GM18520 (cell line): ENCODE measurements at regions not wholly inside any gene's neighbourhood (a gene's known extent, or its start where the extent isn't known, plus 50 kb on each side); places are given as distances from the start of the nearest gene placed in this dataset.
"Not testable (repeated sequence)": the region's sequence is repeated elsewhere in the genome, so short reads cannot be mapped to it uniquely, and the experiment has no call there.

Experiments used
- ATAC-seq: cut with Tn5 transposase; IDR thresholded peaks from one replicate; pipeline ENCODE4 v1.9.1; 2021; ENCODE audit not compliant: unreplicated experiment

DNA sequence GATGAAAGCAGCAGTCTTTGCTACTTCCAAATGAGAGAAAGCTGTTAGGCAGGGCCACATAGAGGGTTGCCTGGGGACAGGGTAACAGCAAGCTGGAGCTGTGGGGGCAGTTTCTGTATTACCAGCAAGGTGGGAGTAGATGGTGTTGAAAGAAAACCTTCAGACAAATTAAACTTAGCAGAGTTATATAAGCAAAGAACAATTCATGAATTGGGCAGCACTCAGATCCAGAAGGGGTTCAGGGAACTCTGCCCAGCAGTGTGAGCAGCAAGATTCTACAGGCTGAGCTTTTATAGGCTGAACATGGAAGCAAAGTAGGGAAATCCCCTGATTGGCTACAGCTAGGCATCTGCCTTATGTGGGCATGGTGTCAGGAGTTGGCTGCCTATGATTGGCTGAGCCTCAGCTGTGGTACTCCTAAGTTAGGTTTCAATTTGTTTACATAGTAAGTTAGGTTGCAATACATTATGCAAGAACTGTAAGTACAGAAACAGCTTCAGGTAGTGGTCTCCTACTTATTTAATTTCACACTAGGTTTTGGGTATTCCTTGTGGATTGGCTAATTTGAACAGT, 64.1 kb upstream of the TMPRSS2 start:
- no peak for ATAC-seq

DNA sequence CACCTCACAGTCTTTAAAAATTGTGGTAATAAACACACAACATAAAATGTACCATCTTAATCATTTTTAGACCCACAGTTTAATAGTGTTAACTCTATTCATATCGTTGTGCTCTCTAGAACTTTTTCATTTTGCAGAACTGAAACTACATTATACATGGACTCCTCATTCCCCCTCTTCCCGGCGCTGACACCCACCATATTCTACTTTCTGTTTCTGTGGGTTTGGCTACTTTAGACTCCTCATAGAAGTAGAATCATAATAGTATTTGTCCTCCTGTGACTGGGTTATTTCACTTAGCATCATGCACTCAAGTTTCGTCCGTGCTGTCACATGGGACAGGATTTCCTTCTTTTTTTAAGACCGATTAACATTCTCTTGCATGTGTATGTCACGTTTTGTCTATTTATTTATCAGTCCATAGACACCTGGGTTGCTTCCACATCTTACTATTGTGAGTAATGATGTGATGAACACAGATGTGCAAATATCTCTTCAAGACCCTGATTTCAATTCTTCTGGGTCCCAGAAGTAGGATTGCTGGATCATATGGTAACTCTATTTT, 62.9 kb upstream of the TMPRSS2 start:
- peak; percentile 86 for ATAC-seq

DNA sequence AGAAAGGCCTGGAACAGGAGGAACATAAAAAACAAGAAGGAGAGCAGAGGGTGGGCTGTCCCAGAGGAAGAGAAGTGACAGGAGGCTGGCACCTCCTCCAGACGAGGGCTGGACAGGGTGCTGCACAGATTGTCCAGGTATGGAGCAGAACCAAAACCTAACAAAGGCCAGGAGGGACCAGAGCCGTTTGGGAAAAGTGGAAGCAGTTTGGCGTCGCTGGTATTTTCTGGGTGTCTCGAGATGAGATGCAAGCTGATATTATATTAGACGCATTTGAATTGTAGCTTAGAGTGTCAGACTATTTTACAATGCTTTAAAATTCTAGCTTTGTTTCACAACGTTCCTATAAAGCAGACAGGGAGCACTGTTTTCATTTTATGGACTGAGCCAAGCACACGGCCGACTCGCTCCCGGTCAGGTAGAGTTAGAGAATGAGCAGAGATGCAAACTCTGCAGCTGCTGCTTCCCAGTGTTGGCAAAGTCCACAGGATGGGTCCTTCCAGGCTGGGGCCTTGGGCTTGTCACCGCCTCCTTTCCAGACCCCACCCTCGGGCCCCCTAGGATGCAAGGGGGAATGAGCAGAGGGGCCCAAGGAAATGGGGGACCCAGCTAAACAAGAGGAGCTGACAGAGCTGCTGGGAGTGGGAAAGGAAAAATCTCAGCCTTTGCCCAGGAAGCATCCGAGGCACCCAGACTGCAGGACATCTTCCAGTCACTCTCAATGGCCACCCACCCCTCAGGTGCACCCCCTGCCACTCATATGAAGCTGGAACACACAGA, 60.8 kb upstream of the TMPRSS2 start:
- ATAC-seq = no peak

DNA sequence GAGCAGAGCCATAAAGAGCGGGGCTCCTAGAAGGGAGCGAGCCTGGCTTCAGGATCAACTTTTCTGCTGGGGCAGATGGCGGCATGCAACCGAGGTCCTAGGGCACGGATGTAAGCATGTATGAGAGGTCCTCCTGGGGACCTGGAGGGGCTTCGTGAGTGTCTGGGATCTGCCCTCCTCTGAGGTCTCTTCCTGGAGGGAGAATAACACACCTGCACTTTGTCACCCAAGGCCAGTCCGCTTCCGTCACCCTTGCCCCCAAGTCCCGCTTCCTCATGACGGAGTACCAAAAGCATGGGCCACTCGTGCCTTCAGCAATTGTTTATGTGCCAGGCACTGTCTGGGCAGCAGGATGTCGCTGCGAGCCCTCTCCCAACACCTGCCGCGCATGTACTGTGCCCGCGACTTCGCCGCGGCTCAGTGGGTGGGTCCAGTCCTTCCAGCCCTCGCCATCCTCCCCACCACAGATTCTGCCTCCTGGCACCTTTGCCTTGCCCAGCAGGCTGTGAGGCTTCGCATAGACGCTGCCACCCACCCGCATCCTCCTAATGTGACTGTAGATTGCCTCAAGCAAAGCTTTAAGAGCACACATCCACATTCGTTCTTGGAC, 60.0 kb upstream of the TMPRSS2 start:
- ATAC-seq = no peak

DNA sequence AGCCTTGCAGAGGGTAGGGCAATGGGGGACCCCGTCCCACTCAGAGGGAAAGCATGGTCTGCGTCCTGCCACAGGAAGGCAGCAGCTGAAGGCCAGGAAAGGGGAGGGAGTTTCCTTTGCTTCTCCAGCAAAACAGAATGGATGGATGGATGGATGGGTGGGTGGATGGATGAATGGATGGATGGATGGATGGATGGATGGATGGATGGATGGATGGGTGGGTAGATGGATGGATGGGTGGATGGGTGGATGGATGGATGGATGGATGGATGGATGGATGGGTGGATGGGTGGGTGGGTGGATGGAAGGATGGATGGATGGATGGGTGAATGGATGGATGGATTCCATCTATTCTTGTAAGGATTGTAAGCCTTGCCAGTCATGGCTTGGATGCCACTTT, 59.3 kb upstream of the TMPRSS2 start:
- not testable (repeated sequence) for ATAC-seq

DNA sequence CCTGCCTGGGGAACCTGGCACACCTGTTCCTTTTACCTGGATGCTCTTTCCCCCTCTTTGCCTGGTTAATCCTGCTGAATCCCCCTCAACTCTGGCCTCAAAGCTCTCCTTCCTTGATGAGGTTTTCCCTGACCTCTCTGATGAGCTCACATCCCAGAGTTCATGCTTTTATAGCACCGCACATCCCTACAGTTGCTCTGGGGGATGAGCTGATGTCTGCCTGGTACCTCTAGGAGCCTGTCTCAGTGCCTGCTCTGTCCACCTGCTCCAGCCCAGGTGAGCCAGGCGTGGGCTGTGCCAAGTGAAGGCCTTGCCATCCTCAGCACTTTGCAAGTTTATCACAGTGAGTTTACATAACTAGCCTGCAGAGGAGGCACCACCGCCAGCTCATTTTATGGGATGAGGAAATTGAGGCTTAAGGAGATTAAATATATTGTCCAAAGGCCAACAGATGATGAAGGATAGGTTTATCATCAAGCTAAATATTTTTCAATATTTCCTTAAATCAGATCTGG, 58.6 kb upstream of the TMPRSS2 start:
- ATAC-seq = no peak

DNA sequence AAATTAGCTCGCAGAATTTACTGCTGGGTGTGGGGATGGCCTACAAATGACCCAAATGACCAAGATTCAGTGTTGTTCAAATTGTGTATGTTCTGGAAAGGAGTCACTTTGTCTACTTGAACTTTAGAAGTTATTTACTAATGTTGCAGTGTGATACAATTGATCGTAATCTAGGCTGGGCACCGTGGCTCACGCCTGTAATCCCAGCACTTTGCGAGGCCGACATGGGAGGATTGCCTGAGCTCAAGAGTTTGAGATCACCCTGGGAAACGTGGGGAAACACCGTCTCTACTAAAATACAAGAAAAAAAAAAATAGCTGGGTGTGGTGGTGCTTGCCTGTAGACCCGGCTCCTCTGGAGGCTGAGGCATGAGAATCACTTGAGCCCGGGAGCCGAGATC, 57.6 kb upstream of the TMPRSS2 start:
- ATAC-seq = no peak

DNA sequence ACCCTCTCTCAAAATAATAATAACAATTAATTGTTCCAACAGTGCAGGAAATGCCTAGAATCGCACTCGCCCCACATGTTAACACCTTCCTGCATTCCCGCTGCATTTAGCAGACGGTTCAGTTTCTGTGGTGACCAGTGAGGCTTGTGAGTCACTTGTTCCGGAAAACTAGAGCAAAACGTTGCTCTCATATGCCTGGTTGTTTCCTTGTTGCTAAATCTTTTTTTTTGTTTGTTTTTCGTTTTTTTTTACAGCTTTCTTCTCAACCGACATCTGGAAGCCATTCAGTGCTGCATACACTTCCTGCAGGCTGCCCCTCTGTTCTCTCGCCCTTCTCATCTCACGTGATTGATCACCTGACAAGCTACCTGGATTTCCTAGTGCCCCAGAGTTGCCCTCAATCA, 56.9 kb upstream of the TMPRSS2 start:
- no peak for ATAC-seq

DNA sequence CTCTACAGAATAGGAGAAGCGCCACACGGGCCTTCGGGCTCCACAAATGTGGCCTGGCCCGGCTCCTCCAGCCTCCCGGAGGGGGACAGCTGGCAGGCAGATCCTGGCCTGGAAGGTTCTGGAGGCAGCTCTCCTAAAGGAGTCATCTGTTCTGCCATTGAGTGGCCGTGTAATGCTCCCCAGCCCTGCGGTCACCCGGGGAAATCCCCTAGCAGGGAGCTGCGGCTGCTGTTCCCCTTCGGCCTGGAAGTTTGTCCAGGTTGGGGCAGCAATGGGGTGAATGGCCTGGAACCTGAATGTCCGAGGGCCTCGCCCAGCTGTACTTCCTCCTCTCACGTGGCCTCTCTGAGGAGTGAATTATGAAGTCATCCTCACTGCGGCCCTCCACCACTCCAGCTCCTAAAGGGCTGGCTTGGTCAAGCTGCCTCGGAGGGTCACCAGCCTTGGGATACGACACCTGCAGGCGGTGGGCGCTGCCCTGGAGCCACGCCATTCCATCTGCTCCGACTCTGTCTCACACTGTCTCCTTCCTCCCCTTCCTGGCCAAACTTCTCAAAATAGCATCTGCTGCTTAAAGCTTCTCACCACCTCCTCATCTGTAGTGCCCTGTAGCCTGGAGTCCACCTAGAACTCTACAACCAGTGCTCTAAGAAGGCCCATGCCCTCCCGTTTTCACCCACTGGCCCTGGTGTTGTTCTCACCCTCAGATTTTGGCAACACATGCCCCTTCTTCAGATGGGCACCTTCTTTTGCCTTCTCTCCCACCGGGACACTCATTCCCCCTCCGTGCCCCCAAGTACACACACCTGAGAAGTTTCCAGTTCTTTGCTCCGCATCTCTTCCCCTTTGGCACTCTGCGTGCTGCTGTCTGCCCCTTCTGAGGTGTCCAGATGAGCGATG, 54.4 kb upstream of the TMPRSS2 start:
- no peak for ATAC-seq

DNA sequence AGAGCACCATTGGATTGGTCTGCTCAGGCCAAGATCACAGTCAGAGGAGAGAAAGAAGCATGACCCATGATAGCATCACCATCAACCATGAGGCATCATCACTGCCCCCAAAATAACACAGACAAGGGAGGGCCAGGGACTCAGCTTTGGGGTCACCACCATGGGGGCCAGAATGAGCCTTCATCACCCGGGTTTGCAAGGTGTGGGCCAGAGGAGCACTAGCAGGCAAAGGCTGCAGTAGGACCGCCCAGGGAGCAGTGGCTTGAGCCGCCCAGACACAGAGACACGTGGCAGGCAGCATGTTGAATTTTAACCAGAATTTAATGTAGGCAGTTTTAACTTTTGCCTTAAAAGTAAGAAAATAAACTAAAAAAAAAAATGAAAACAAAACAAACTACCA, 53.7 kb upstream of the TMPRSS2 start:
- ATAC-seq = no peak

DNA sequence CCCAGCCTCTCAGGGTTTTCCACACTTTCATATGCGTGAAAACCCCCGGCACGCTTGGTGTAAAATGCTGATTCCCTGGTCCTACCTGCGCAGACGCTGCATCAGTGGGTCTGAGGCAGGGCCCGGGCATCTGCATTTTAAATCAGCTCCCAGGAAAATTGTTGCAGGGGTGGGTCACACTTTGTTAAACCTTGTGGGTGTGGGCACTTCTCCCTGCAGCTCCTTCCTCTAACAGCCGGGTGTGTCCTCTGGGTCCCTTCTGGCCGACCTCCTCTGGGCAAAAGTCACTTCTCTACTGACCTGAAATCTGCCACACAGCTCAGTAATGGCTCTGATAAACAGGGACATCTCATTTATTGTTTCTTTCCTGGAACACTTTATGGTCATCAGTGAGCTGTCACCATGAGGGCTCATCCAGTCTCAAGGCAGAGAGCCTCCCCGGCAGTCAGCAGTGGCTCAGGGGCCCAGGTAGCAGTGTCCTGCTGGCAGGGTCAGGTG, 52.8 kb upstream of the TMPRSS2 start:
- no peak for ATAC-seq

DNA sequence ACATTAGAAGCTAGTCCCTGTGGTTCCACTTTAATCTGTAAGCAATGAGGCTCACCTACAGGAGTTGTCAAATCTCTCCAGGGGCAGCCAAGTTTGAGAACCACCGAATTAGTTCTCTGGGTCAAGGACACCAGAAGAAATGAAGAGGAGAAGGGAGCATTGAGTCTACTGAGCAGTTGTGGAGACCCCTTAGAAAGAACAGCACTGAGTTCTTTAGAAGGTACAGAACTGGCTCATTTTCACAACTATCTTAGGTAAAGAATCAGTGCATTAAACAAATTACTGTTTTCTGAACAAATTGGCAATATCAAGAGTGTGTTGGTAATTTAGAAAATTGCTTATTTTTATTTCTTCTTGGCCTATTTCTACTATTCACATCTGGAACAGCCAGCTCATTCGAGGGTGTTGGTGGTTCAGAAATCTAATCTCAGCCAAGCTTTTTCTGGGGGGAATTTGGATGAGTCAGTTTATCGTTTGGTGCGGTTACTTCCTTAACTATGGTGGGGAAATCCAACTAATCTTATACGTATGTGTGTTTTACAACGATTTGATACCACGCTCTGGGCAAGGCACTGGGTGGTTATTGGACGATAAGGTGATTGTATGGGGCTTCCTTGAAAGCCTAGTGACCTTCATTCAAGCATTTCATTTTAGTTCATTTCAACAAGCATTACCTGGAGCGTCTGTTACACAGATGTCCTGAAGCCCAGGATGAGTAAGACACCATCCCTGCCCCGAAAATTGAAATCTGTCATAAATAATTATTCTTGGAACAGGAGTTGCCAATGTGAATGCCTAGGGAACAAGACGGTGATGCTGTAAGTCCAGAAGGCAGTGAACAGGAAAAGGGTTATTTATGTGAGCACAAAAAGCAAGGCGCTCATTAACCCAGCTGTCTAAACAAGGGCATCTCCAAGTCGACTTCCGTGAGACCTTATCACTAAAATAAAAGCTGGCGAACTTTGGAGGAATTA, 52.0 kb upstream of the TMPRSS2 start:
- ATAC-seq = peak; percentile 51

DNA sequence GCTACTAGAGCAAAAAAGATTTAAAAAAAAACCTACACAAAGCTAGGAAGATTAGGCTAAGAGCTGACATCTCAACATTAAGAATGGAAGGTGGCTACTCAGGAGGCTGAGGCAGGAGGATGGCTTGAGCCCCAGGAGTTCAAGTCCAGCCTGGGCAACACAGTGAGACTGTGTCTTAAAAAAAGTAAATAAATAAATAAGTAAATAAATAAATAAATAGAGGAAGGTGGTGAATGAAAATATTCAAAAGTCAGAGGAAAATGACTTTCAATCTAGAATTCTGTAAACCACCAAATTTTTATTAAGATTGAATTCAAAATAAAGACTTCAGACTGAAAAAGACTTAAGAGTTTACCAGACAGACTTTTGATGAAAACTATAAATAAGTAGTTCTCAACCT, 50.9 kb upstream of the TMPRSS2 start:
- ATAC-seq = no peak

DNA sequence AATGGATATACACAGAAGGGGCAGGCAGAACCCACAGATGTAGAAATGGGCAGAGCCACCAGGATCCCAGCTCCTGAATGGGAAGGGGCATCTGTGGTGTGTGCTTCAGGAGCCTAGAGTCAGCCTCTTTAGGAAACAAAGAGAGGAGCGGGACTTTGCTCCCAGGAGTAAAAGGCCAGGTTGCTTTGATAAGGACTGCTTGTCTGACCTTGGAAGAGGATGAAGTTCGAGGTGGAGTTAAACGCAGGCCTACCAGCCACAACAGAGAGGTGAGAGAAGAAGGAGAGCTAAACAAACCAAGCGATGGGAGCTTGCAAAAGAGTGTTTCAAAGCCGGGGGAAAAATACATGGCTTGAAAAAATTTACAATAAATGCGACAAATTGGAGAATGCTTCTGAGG, 49.9 kb upstream of the TMPRSS2 start:
- no peak for ATAC-seq
